Fibroblast of villous mesenchyme (primary cell): ENCODE measurements at regions not wholly inside any gene's neighbourhood (a gene's known extent, or its start where the extent isn't known, plus 50 kb on each side); places are given as distances from the start of the nearest gene placed in this dataset. TPM values are rescaled to one million over a fixed set of nuclear protein-coding genes. Genes with fewer than 3 reads are reported as not detected.

Source experiments
- small RNA-seq: library from RNA; depleted of rRNA; stranded (forward); fragments of <200 nt; gene quantifications from one replicate; pipeline ENCODE3, GENCODE V24; 2012

Small RNAs in the stretch of these regions (small RNA-seq; reads per million reads assigned to genes)
- not detected for gene MIR3660
